ENCODE measurements at regions not wholly inside any gene's neighbourhood (a gene's known extent, or its start where the extent isn't known, plus 50 kb on each side); places are given as distances from the start of the nearest gene placed in this dataset.

DNA sequence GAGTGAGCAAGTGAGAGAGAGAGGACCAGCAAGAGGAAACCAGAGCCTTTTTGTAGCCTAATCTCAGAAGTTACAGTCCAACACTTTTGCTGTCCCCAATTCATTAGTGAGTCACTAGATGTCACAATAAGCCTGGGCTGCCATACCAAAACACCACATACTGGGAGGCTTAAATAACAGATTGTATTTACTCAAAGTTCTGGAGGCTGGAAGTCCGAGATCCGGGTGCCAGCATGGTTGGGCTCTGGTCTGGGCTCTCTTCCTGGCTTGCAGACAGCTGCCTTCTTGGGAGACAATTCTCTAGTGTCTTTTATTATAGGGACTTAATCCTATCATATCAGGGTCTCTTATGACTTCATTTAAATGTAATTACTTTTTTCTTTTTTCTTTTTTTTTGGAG, 50.7 kb upstream of the FERMT1 start:
- TF ChIP-seq EZH2 (IDR thresholded peaks at IDR 0.05), result no peak
- no peak for TF ChIP-seq POLR2AphosphoS5 (IDR thresholded peaks at IDR 0.05; ENCODE audit: borderline replicate concordance, low read depth, low read length)
